ENCODE measurements at regions not wholly inside any gene's neighbourhood (a gene's known extent, or its start where the extent isn't known, plus 50 kb on each side); places are given as distances from the start of the nearest gene placed in this dataset.
"Not testable (repeated sequence)": the region's sequence is repeated elsewhere in the genome, so short reads cannot be mapped to it uniquely, and the experiment has no call there.

GRCh38 chrX:132302687-132303086 is 83.4 kb upstream of the RAP2C start:
- intact Hi-C loops (cut with DNase I); H3K27ac ChIP-seq; H3K27me3 ChIP-seq; H3K4me1 ChIP-seq; DNase-seq (ENCODE audit: low spot score in 2 of 2); H3K9me3 ChIP-seq; H3K36me3 ChIP-seq; H3K4me3 ChIP-seq: not testable (repeated sequence)

DNA sequence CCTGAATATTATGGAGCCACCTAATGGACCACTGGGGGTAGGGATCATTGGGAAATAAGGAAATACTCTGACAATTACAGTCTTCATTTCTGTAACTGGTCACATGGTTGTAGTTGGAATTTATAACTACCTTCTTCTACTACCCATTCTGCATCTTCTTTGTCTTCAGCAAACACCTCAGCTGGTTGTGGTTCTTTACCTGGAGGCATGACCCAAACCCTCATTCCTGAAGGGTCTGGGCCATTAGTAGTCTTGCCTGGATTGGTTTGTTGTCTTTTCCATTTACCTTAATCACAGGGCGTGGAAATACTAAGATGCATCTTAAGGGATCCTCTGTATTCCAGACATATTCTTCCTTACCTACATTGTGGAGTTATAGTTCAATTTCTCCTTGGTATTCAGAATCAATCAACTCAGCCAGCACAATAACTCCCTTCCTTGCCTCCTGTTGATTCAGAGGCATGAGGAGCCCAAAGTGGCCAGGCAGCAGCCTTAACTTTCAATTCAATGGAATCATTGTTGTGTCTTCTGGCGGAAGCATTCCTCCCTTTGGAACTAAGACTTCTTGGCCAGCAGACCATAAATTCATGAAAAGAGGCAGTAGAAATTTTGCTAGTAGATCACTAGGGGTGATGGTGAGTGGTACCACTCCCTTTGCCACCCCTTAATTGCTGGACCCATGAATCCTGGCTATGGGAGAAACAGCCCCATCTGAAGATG is 75.7 kb upstream of the RAP2C start:
- TF ChIP-seq, protein P1, sequence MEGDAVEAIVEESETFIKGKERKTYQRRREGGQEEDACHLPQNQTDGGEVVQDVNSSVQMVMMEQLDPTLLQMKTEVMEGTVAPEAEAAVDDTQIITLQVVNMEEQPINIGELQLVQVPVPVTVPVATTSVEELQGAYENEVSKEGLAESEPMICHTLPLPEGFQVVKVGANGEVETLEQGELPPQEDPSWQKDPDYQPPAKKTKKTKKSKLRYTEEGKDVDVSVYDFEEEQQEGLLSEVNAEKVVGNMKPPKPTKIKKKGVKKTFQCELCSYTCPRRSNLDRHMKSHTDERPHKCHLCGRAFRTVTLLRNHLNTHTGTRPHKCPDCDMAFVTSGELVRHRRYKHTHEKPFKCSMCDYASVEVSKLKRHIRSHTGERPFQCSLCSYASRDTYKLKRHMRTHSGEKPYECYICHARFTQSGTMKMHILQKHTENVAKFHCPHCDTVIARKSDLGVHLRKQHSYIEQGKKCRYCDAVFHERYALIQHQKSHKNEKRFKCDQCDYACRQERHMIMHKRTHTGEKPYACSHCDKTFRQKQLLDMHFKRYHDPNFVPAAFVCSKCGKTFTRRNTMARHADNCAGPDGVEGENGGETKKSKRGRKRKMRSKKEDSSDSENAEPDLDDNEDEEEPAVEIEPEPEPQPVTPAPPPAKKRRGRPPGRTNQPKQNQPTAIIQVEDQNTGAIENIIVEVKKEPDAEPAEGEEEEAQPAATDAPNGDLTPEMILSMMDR (IDR thresholded peaks at IDR 0.05) = no peak
- DNase-seq (ENCODE audit: low spot score in 2 of 2) = no peak
- Histone ChIP-seq H3K36me3 (no peaks in the 10 kb centered on the region), H3K4me1 (no peaks in the 10 kb centered on the region), H3K9me3 (peaks cover 0 to 13% of the 10 kb centered on the region in 2 donors), H3K27me3 (no peaks in the 10 kb centered on the region), H3K27ac (no peak overlapping the region), H3K4me3 (no peak overlapping the region)
- intact Hi-C loops (cut with DNase I) = loop anchor here (5.0 kb wide), 1 partner anchor 337 kb away; no protein-coding TSS in a partner anchor

- no peaks in the 10 kb centered on the region for H3K27me3 ChIP-seq
- H3K36me3 ChIP-seq = no peaks in the 10 kb centered on the region
- no peaks in the 10 kb centered on the region for H3K4me1 ChIP-seq
- H3K9me3 ChIP-seq = peaks cover 0 to 13% of the 10 kb centered on the region in 2 donors
- intact Hi-C loops (cut with DNase I) = loop anchor here (5.0 kb wide), 1 partner anchor 338 kb away; no protein-coding TSS in a partner anchor
- no peak overlapping the region for H3K4me3 ChIP-seq
- TF ChIP-seq, protein P1 (IDR thresholded peaks at IDR 0.05) = no peak
- H3K27ac ChIP-seq = no peak overlapping the region
- no peak for DNase-seq (ENCODE audit: low spot score in 2 of 2)
These were observed 74.9 kb upstream of the RAP2C start for GRCh38 chrX:132294192-132294591.

DNA sequence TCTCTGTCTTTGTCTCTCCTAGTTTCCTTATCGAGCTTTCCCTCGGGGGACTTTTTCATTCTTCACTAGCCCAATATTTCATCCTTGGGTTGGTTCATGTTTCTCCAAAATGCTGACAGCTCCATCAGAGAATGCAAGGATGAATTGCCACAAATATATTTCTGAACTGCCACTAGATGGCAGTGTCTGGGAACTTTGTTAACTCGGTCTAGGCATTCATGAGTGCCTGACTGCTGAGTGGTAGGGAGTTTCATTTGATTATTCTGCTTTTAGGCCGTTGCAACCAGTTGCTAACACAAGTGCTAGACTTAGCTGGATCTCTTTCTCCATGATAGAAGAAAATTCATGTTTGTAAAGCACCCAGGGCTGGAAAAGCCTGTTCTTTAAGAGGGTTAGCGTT is 73.5 kb upstream of the RAP2C start:
- TF ChIP-seq, protein P1 (IDR thresholded peaks at IDR 0.05) = peak; percentile 43 to 66 (median 56)
- H3K4me1 ChIP-seq = no peaks in the 10 kb centered on the region
- H3K4me3 ChIP-seq = no peak overlapping the region
- no peak for DNase-seq (ENCODE audit: low spot score in 2 of 2)
- H3K36me3 ChIP-seq = no peaks in the 10 kb centered on the region
- peaks cover 0 to 13% of the 10 kb centered on the region in 2 donors for H3K9me3 ChIP-seq
- no peak overlapping the region for H3K27ac ChIP-seq
- intact Hi-C loops (cut with DNase I) = loop anchor here (5.0 kb wide), 1 partner anchor 340 kb away; no protein-coding TSS in a partner anchor
- H3K27me3 ChIP-seq = no peaks in the 10 kb centered on the region

DNA sequence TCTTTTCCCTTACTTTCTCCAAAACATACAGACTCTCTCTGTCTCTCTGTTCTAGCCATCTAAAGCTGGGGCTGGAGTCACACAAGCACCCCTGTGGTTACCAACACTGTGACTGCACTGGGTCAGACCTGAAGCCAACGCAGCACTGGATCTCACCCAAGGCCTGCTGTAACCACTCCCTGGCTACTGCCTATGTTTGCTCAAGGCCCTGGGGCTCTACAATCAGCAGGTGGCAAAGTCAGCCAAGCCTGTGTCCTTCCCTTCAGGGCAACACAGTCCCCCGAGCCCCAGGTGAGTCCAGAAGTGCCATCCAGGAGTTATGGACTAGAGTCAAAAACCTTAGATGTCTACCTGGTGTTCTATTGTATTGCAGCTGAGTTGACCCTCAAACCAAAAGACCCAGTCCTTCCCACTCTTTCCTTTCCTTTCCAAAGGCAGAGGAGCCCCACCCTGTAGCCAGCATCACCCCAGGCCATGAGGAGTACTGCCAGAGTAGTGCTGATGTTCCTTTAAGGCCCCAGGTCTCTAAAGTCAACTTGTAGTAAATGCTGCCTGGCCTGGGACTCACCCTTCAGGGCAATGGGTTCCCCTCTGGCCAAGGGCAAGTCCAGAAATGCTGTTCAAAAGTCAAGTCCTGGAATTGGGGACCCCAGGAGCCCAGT is 58.8 kb upstream of the RAP2C start:
- Histone ChIP-seq H3K4me1 (no peaks in the 10 kb centered on the region), H3K27me3 (no peaks in the 10 kb centered on the region), H3K4me3 (no peak overlapping the region), H3K9me3 (no peaks in the 10 kb centered on the region), H3K27ac (no peak overlapping the region), H3K36me3 (no peaks in the 10 kb centered on the region)
- intact Hi-C loops (cut with DNase I) = no loop called here
- no peak for DNase-seq (ENCODE audit: low spot score in 2 of 2)
- TF ChIP-seq, protein P1 (IDR thresholded peaks at IDR 0.05) = no peak

DNA sequence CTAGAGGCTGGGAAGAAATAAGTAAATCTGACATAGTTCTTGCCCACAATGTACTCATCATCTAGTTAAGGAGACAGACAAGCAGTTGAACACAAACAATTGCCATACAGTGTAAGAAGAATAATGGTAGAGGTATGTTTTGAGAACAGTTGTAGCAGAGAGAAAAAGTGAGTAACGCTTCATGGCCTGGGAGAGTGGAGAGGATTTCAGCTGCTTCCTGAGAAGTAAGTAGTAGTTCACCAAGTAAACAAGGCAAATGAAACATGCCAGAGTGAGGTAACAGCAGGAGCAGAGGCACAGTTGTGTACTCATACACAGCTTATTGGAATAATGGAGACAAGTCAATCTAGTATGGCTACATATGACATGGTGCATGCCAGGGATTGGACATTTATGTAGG is 53.6 kb upstream of the RAP2C start:
- DNase-seq (ENCODE audit: low spot score in 2 of 2) = no peak
- H3K36me3 ChIP-seq = no peaks in the 10 kb centered on the region
- intact Hi-C loops (cut with DNase I) = no loop called here
- no peaks in the 10 kb centered on the region for H3K27me3 ChIP-seq
- H3K4me3 ChIP-seq = no peak overlapping the region
- no peaks in the 10 kb centered on the region for H3K9me3 ChIP-seq
- TF ChIP-seq, protein P1 (IDR thresholded peaks at IDR 0.05) = no peak
- no peak overlapping the region for H3K27ac ChIP-seq
- no peaks in the 10 kb centered on the region for H3K4me1 ChIP-seq
